LNCaP clone FGC (cell line): ENCODE measurements at regions not wholly inside any gene's neighbourhood (a gene's known extent, or its start where the extent isn't known, plus 50 kb on each side); places are given as distances from the start of the nearest gene placed in this dataset.

Experiments
- DNase-seq: peaks from one replicate; pipeline ENCODE4 v3.0.0-alpha.2; 2011; ENCODE audit warnings: low read depth
- H3K4me3 ChIP-seq: 2 replicates; pipeline ENCODE4 v1.5.1; 2011; ENCODE audit warnings: mild to moderate bottlenecking, low read depth, low read length, control low read depth
- TF ChIP-seq, protein P1 (sequence below): IDR thresholded peaks from 2 replicates; pipeline ENCODE4 v1.5.1; 2012; ENCODE audit warnings: mild to moderate bottlenecking; ENCODE audit not compliant: control insufficient read depth, insufficient read depth; ENCODE audit errors: extremely low read depth

GRCh38 chr16:6133009-6133557 is 1035.5 kb upstream of the EEF2KMT start:
- no peak overlapping the region for H3K4me3 ChIP-seq
- no peak for DNase-seq
- TF ChIP-seq, protein P1, sequence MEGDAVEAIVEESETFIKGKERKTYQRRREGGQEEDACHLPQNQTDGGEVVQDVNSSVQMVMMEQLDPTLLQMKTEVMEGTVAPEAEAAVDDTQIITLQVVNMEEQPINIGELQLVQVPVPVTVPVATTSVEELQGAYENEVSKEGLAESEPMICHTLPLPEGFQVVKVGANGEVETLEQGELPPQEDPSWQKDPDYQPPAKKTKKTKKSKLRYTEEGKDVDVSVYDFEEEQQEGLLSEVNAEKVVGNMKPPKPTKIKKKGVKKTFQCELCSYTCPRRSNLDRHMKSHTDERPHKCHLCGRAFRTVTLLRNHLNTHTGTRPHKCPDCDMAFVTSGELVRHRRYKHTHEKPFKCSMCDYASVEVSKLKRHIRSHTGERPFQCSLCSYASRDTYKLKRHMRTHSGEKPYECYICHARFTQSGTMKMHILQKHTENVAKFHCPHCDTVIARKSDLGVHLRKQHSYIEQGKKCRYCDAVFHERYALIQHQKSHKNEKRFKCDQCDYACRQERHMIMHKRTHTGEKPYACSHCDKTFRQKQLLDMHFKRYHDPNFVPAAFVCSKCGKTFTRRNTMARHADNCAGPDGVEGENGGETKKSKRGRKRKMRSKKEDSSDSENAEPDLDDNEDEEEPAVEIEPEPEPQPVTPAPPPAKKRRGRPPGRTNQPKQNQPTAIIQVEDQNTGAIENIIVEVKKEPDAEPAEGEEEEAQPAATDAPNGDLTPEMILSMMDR: no peak

GRCh38 chr16:6132121-6132520 is 1034.5 kb upstream of the EEF2KMT start:
- no peak for DNase-seq
- no peak overlapping the region for H3K4me3 ChIP-seq

GRCh38 chr16:6131526-6132050 is 1034.0 kb upstream of the EEF2KMT start:
- H3K4me3 ChIP-seq: no peak overlapping the region
- no peak for DNase-seq
- TF ChIP-seq, protein P1: no peak

More at GRCh38 chr16:6132121-6132520, 1034.5 kb upstream of the EEF2KMT start:
- TF ChIP-seq, protein P1: no peak

DNA sequence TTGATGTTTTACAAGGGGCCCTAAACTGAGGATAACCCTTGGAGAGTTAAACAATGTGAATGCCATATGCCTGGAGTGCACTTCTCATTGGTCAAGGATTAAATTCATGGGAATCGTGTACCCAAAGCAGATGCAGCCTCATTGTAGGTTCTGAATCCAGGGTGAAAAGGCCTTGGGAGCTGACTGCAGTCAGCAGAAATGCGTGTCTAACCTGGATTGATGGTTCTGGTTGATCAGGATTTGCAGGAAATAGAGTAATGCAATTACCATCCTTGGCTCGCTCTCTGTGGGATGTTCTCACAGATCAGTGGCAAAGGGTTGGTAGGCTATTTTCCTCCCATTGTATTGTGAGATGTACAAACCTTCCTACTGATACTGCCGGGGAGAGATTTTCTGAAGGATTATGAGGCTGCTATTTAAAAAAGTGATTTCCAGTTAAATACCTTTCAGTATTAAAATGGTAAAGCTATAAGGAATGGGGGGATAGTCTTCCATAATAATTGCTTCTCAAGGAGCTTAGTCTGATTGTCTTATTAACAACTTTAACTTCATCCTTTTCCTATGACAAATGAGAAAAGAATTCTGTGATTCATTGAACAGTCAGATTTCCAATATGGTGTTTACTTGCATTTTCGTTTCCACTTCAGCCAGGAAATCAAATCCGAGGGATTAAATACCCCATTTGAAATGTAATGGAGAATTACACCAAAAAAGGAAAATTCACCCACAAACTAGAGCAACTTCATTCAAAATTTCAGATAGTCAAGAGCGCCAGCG is 1028.1 kb upstream of the EEF2KMT start:
- TF ChIP-seq, protein P1: no peak
- DNase-seq: no peak
- no peak overlapping the region for H3K4me3 ChIP-seq

- TF ChIP-seq, protein P1: no peak
- no peak overlapping the region for H3K4me3 ChIP-seq
- DNase-seq: no peak
Observed at GRCh38 chr16:6124136-6124535, 1026.5 kb upstream of the EEF2KMT start.

DNA sequence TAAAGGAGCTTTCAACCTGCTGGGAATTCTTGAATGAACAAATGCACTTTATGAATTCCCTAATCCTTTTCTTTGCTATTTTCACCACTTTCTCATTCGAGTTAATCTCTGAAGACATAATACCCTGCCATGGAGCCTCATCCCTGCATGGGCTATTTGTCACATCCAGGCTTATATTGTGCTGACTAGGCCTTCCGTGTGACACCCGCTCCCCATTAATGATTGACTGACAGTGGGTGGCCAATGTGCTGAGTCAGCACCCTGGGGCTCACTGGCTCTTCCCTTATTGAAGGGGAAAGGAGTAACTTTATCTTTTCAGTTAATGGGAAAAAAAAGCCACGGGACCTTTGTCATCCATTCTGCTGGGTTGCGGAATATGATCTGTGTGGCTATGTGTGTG is 1024.8 kb upstream of the EEF2KMT start:
- no peak for DNase-seq
- no peak overlapping the region for H3K4me3 ChIP-seq
- TF ChIP-seq, protein P1: no peak

- TF ChIP-seq, protein P1: no peak
- no peak for DNase-seq
- H3K4me3 ChIP-seq: no peak overlapping the region
Observed at GRCh38 chr16:6114691-6115090, 1017.1 kb upstream of the EEF2KMT start.
